ENCODE measurements at regions not wholly inside any gene's neighbourhood (a gene's known extent, or its start where the extent isn't known, plus 50 kb on each side); places are given as distances from the start of the nearest gene placed in this dataset.

- 32% methylated on average over 3 of the region's 5 CpGs for WGBS (ENCODE audit: low lambda C conversion rate)
- POLR2A ChIA-PET = no interaction called here
- Histone ChIP-seq H4K20me1 (ENCODE audit: insufficient read depth) (no peaks in the 10 kb centered on the region), H3K4me2 (peak overlapping the region; percentile 32; the same call in 1 of the 2 replicates), H3F3A (replicated peaks; ENCODE audit: insufficient read depth) (peaks cover 12% of the 10 kb centered on the region), H3K27ac (ENCODE audit: low read depth in 2 of 2, low read length in 1 of 2) (peak overlapping the region in 1 of 2 experiments; percentile 99; a peak in 2 of 4 replicates), H3K9ac (peak overlapping the region; percentile 74), H3K9me2 (no peaks in the 10 kb centered on the region), H2AFZ (ENCODE audit: low read depth) (peak overlapping the region; percentile 81; the same call in 1 of the 2 replicates), H3K79me2 (ENCODE audit: insufficient read depth) (no peaks in the 10 kb centered on the region), H3K4me3 (ENCODE audit: low read depth in 2 of 2, low read length in 1 of 2) (no peak overlapping the region), H3K27me3 (ENCODE audit: insufficient read depth) (no peaks in the 10 kb centered on the region), H3K36me3 (replicated peaks in 1 of 2; ENCODE audit: control insufficient read depth in 1 of 2, insufficient read depth in 2 of 2, low read length in 1 of 2) (no peaks in the 10 kb centered on the region), H3K9me3 (no peaks in the 10 kb centered on the region), H3K4me1 (ENCODE audit: control insufficient read depth in 1 of 2, insufficient read depth in 2 of 2, low read depth in 1 of 2, low read length in 1 of 2) (peaks cover 16 to 32% of the 10 kb centered on the region in 2 experiments; a peak in 2 of 4 replicates)
- DNase-seq = no peak
- CTCF ChIA-PET = no interaction called here
- TF ChIP-seq REST (IDR thresholded peaks at IDR 0.05; ENCODE audit: low read depth, low read length) (0 out of 2 replicates have a peak, but pooled peaks have one; percentile 12), MEF2A (IDR thresholded peaks at IDR 0.05; ENCODE audit: borderline replicate concordance, low read depth) (peak; percentile 51; the same call in 1 of the 2 replicates), EP300 (IDR thresholded peaks at IDR 0.05; ENCODE audit: borderline replicate concordance in 1 of 2, low read depth in 1 of 2, low read length in 1 of 2) (peak in 1 of 2 experiments; percentile 95; a peak in 2 of 4 replicates), JUND (IDR thresholded peaks at IDR 0.05) (peak; percentile 96), USF2 (IDR thresholded peaks at IDR 0.05; ENCODE audit: borderline replicate concordance, low read depth, low read length) (no peak), PBX3 (IDR thresholded peaks at IDR 0.05) (peak; percentile 91), MAX (IDR thresholded peaks at IDR 0.05; ENCODE audit: low read depth) (peak; percentile 86), FOSL2 (IDR thresholded peaks at IDR 0.05; ENCODE audit: borderline replicate concordance, low read depth) (peak; percentile 98), NFIC (IDR thresholded peaks at IDR 0.05; ENCODE audit: borderline replicate concordance) (peak; percentile 68), EZH2phosphoT487 (IDR thresholded peaks at IDR 0.05; ENCODE audit: borderline replicate concordance, low read depth) (no peak), TAF1 (IDR thresholded peaks at IDR 0.05; ENCODE audit: borderline replicate concordance, low read depth, low read length) (no peak), IRF3 (IDR thresholded peaks at IDR 0.05; ENCODE audit: low read depth, low read length) (no peak), POLR2AphosphoS5 (IDR thresholded peaks at IDR 0.05; ENCODE audit: low read depth, low read length) (peak; percentile 69; the same call in 1 of the 2 replicates), CTCF (IDR thresholded peaks at IDR 0.05) (no peak), YY1 (IDR thresholded peaks at IDR 0.05; ENCODE audit: low read depth) (peak; percentile 66; the same call in 1 of the 2 replicates), RXRA (IDR thresholded peaks at IDR 0.05; ENCODE audit: borderline replicate concordance, low read depth) (peak; percentile 86), ZBTB33 (IDR thresholded peaks at IDR 0.05; ENCODE audit: borderline replicate concordance, low read depth) (0 out of 2 replicates have a peak, but pooled peaks have one; percentile 54), ELF1 (IDR thresholded peaks at IDR 0.05) (peak; percentile 76; the same call in 1 of the 2 replicates), GATA2 (CRISPR knock-in tag; IDR thresholded peaks at IDR 0.05) (no peak), RFX5 (IDR thresholded peaks at IDR 0.05; ENCODE audit: low read length) (no peak), FOXM1 (IDR thresholded peaks at IDR 0.05; ENCODE audit: low read depth) (peak; percentile 74)
Measured at GRCh38 chr12:28023156-28023887, 50.8 kb upstream of the PTHLH start.
